SIG-M5 treated with dmso at 0.1 percent for 504 hours (cell line): ENCODE measurements at regions not wholly inside any gene's neighbourhood (a gene's known extent, or its start where the extent isn't known, plus 50 kb on each side); places are given as distances from the start of the nearest gene placed in this dataset.

Source experiments
- DNase-seq: peaks from one replicate; lab custom pipeline; 2025; ENCODE audit not compliant: unreplicated experiment; lab: John Stamatoyannopoulos, UW

GRCh38 chr14:25108291-25108690 lies 58.3 kb upstream of the STXBP6 start:
- no peak for DNase-seq

DNA sequence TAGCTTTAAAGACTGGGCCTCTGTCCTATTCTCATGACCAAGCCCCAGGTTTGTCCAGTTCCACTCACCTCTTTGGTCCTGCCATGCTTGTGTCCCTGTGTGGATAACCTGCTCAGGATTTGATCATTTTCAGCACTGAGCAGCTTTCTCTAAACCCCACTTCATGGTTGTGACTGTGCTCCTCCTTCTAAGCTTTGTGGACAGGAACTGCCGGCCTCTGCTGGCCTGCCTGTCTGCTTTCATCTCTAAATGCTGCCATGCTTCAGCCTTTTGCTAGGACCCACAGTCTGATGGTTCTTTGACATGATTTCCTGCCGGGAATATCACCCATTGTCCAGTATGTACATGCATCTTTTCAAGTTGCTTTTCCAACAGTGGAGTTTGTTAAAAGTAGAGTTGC lies 53.9 kb upstream of the STXBP6 start:
- no peak for DNase-seq

GRCh38 chr14:25103271-25103670 lies 53.3 kb upstream of the STXBP6 start:
- peak; percentile 90 for DNase-seq

GRCh38 chr14:25102788-25103187 lies 52.8 kb upstream of the STXBP6 start:
- no peak for DNase-seq

DNA sequence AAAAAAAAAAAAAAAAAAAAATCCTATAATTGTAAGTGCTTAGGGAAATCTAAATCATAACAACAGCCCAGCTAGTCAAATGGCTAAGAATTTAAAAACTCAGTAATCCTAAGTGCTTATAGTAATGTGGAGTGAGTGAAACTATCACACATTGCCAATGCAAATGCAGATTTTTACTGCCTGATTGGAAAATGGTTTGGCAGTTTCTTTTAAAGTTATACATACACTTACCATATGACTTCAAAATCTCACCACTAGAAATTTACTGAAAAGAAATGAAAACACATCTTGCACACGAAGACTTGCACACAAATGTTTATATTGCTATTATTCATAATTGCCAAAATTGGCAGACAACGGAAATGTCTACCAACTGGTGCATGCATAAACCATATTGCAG lies 51.3 kb upstream of the STXBP6 start:
- no peak for DNase-seq
